Panc1 (cell line): ENCODE measurements at regions not wholly inside any gene's neighbourhood (a gene's known extent, or its start where the extent isn't known, plus 50 kb on each side); places are given as distances from the start of the nearest gene placed in this dataset.

Experiments
- CTCF ChIP-seq: fragments of 450-650 bp; IDR thresholded peaks from 2 replicates; pipeline ENCODE4 v1.5.1; 2017; ENCODE audit warnings: mild to moderate bottlenecking
- POLR2AphosphoS5 ChIP-seq: IDR thresholded peaks from 2 replicates; pipeline ENCODE4 v1.6.1; 2012; ENCODE audit warnings: mild to moderate bottlenecking, low read depth, low read length, moderate library complexity

GRCh38 chr14:30193101-30193500 lies 265.5 kb upstream of the PRKD1 start:
- TF ChIP-seq POLR2AphosphoS5: no peak
- no peak for TF ChIP-seq CTCF
